GM19372 (cell line): ENCODE measurements at regions not wholly inside any gene's neighbourhood (a gene's known extent, or its start where the extent isn't known, plus 50 kb on each side); places are given as distances from the start of the nearest gene placed in this dataset.
A peak's percentile ranks its signal among the peaks of the same experiment; 100 is the strongest.

Source experiments
- ATAC-seq: cut with Tn5 transposase; IDR thresholded peaks from one replicate; pipeline ENCODE4 v1.9.1; 2021; ENCODE audit warnings: mild to moderate bottlenecking, low read depth, moderate library complexity; ENCODE audit not compliant: unreplicated experiment

DNA sequence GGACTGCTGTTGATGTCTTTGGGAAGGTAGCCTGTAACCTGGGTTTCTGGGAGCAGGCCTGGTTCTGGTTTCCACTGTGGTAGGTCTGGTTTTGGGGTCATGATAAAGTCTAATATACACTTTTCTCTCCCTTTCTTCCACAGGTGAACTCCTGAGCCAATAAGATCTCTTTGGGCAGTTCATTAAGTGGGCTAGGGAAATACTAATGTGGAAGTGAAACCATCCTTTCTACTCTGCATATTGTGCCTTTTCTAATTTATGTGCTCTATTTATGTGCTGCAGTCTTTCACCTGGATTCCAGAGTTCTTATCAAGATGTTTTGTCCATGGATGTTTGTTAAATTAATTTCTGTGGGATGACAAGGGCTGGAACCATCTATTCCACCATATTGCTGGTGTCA is 165.7 kb upstream of the PTPRK start:
- ATAC-seq = no peak

DNA sequence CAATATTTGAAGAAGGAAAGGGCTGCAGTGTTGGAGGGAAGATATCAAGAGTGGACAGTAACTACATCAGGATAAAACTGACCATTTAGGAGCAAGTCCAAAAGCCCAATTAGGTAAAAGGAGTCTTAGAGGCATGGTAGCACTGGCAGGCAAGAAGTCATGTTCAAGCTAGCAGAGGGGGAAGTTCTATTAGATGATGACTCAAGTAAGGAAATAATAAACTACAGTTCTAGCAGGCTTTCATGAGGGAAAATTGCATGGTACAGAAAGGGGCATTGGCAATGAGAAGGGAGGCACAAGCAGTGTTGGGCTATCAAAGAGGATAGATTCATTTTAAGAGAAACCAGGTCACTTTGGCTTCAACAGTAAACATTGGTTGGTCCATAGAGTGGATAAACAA is 156.1 kb upstream of the PTPRK start:
- no peak for ATAC-seq

DNA sequence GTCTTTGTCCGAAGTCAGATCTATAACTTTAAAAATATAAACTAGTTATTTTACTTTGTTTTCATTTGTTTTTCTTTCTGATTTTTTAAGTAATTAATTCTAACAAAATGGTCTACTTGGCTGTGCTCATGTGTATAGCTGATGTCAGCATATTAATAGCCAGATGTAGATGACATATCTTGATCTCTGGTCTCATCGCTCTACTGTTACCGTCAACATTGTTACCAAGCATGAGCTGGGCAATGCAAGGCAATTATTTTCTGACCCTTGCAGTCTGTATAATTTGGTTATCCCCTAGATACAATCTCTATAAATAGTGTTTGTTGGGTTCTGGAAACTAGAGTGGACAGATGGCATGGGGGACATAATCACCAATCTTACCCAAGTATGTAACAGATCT is 151.6 kb upstream of the PTPRK start:
- ATAC-seq = no peak

DNA sequence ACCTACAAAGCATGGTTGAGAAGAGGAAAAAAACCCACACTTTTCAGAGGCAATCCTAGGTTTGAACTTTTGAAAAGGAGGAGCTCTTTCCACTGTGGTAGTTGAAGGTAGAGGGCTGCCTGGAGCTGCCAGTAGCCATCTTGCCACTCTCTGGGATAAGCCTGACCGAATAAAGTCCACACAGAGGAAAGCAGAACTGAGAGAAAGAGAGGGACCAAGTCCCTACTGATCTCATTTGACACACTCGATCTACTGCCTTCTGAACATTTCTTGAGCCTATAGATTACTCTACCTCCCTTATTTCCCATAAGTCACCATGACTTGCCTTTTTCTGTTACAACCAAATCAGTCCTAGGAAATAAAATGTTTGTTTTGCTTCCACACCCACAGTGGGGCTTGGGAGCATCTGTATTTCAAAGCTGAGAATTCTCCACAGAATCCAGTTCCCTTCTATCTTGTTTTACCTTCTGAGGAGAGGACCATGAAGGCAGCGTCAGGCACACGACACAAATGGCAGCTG is 147.0 kb upstream of the PTPRK start:
- no peak for ATAC-seq

DNA sequence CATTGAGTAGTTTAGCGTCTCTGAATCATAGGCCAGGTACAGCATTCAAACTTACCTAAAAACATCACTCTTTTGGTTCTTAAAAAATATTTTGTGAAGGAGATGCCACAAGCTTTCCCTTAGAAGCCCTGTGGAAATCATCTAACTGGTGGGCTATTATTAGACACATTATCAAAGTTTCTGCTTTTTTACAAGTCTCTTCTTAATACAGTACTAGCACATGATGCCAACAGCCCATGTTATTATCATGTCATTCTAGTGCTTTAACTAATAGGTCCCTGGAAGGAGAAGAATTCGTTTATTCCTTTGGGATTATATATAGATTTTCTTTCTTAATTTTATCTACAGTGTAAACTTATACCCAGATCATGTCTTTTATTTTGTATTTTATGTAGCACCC is 146.0 kb upstream of the PTPRK start:
- ATAC-seq = no peak

DNA sequence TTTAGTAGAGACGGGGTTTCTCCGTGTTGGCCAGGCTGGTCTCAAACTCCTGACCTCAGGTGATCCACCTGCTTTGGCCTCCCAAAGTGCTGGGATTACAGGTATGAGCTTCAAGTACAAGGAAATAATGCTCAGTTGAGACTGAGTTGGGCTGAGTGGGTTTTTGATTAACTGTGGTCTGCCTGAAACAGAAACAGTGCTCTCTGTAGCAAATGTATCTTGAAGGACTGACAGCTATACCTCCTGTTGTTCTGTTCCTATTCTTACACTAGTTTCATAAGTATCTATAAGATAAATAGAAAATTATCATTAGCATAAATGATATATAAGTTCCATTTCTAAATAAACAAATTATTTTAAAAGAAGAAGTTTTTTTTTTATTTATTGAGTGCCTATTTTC is 142.8 kb upstream of the PTPRK start:
- peak; percentile 71 for ATAC-seq

DNA sequence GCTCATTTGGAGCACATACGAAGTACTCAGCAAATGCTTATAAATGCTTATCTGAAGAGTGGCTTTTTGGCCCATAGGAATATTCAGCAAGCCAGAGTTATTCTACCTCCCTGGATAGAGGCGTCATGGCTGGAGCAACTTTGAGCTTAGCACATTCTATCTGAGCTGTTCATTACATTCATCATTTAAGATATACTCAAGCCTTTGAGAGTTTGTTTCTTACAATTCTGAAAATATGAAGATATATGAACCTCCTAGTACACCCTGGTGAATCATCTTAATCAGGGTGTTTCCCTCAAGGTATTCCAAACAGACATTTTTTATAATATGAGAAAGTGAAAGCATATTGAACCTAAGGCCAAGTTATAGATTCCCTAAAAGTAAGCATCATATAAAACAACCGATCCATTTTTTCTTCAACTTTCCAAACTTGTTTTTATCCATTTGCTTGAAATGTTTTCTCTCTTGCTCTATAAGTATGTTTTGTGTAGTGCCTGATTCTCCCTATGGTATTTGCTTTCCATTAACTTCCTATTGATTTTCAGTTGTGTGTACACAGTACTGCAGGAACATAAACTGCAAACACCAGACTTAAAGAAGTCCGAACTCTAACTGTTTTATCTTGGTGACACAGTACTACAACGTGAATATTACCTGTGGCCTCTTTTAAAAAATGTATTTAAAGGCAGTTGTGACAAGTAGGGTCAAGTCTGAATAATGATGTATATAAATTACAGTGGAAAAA is 139.7 kb upstream of the PTPRK start:
- no peak for ATAC-seq

DNA sequence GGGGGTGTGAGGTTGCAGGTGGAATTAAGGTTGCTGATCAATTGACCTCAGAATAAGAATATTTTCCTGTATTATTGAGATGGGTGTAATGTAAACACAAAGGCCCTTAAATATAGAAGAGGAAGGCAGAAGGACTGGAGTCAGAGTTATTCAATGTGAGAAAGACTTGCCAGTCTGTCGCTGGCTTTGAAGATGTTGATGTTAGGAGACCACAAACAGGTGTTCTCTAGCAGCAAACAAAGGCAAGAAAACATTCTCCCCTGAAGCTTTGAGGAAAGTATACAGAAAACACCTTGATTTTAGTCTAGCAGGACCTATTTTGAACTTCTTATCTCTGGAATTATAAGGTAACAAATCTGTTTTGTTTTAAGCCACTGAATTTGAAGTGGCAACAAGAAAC is 138.9 kb upstream of the PTPRK start:
- ATAC-seq = no peak

DNA sequence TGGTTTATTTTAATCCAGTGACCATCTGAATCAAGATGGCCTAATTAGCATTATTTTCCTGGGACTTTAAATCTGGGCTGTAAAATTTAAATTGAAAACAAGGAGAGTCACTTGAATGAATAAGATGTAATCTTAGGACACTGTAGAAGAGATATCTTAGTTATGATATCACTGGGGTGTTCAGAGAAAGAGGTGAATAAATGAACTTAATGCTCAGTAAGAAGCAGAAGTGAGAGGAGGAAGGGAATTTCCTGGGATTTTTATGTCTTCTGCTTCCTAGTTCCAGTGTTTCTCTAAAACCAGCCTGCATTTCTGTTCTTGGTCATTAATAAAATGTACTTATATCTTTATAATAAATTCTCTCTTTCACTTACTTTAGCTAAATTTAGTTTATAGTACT is 136.8 kb upstream of the PTPRK start:
- no peak for ATAC-seq

DNA sequence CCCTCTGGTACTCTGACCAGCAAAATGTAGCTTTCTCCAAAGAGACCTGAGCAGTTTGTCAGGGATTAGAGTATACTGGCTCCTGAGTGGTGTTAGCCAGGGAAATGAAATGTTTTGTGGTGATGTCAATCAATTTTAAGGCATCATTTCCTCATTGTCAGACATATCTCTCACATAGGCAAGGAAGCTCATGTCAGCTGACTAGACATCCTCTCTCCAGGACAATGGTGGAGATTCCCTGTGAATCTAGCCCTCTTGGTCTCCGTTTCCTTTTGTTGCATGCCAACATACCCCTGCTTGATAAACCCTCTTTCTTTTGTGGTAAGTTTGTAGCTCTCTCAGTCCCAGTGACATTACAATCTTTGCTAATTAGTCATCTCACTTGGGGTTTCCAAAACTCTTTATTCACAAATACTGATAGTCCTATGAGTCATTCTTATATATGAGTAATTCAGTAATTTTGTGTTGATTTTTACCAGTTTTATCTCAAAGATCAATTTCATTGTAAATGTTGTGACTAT is 135.6 kb upstream of the PTPRK start:
- ATAC-seq = peak; percentile 75

DNA sequence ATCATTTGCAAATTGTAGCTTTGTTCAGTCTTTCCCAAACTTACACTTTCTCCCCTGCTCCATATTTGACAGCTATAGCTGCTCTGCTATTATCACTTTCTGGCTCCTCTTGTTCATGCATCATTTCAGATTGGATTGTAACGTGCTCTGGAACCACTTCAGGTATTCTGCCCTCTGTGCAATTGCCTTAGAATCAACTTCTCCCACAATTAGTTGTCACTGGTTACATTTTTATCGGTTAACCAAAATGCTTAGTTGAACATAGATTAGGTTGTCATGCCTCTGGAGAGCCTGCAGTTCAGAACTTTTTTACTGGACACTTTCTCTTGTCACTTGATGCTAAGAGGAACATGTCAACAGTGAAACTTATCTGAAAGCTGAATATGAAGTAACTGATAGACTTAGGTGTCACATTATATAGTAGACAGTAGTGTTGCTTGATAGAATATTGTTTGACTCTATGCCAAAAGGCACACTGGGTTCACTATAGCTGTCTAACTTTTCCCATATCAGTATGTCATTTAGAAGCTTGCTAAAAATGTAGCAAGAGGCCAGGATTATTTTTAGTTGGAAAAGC is 127.7 kb upstream of the PTPRK start:
- ATAC-seq = no peak

DNA sequence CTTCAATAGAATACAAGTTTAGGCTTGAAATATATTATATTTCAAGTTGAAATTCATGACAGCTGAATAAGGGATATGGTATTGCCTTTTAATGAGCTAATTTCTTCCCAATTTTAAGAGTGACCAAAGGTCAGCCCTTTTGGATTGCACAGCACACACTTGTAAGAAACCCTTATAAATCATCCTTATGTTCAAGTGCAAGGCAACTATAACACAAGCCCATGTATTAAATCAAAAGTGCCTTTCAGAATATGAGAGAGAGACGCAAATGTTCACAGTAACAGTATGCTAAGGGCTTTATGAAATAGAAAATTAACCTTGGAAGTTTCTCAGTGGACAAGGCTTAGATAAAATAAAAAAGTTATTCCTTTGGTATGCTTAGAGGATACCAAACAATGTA is 121.7 kb upstream of the PTPRK start:
- ATAC-seq = no peak

DNA sequence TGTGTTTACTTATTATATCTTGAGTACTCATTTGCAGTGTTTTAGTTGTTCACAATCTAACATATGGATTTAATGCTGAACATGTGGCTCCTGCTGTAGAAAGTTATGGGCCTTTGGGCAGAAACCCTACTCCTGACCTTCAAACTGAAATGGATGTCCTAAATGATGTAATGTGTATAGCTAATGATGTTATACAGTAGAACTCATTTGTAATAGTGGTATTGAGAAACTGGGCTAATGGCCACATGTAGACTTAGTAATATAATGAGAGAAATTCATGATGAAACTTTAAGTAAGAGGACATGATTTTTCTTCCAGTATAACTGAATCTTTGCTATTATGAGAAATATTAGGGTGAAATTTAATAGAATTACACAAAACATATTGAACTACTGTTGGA is 121.3 kb upstream of the PTPRK start:
- ATAC-seq = no peak

DNA sequence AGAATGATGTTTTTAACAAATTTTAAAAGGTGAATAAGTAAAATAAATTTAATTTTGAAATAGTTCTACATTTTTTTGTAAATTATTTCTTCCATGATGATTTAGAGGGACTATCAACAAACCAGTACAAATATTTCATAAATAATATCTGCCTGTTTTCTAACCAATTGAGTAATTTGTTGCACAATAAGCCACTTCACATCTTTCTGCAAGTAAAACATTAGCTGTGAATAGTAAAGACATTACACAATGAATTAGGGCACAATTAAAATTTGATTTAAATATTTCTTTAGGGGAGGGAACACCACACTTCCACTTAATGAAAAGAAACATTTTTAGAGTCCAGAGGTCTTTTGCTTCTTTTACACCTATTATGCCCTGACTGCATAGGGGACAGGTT is 118.4 kb upstream of the PTPRK start:
- no peak for ATAC-seq

DNA sequence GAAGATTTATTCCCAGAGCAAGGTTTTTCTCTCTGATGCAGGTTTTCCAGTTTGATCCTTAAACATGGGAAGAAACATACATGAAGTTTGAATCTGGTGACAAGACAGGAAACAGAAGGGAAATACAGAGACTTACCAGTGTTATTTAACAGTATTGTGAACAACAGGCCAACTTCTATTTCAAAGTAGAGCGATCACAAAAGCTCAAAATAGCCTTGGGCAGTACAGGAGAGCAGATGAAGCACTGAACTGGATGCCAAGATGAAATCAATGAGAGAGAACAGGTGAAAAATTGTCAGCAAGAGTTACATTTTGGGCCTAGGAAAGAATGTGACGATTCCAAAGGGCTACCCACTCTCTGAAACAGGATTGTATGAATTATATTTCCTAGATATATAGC is 114.8 kb upstream of the PTPRK start:
- ATAC-seq = no peak

DNA sequence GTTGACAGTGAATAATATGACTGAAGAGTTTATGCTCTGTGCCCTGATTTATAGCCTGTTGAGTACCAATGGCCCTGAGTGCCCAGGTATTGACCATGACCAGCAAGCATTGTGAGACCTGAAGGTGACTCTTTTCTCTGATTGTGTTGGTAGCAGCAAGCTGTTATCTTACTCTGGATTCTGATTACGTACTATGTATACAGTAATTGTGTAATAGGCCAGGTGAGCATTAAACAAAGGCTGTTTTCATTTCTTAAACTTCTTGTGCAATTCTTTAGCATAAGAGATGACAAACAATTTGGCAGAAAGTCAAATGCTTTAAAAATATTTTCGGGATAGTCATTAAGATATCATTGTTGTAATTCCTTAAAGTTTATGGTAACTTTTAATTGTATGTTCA is 111.7 kb upstream of the PTPRK start:
- no peak for ATAC-seq

DNA sequence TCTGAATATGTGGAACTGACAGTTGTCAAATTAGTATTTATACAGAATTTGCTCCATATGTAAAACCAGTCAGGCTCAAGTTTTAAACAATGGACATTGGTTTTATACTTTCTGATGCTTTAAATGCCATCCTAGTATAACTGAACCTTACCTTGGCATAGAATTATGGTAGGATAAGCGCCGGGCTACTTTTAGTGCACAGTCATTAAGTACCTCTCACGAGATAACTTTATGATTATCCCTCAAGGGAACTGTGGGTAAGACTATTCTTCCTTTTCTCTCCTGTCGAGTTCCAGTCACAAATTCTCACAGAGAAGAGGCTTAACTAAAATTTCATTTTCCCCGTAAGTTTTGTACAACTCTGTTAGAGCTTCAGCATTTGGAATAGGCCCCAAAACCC is 110.6 kb upstream of the PTPRK start:
- no peak for ATAC-seq

DNA sequence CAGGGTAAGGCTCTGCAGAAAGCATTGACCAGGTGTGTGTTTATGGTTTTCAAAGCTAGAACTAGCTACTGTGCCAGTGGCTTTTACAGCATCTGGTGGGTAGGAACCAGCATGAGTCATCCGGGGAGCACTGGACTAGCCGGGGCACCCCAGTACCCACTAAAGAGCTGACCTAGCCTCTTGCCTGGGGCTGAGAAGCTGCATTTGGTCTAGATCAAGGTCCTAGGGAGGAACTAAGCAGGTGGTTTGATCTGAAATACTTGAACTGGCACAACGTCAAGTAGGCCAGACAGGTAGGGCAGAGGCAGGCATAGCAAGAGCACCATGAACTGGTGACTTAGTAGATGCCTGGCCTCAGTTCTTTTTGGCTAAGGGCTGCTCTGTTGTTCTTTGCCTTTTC is 109.8 kb upstream of the PTPRK start:
- no peak for ATAC-seq

DNA sequence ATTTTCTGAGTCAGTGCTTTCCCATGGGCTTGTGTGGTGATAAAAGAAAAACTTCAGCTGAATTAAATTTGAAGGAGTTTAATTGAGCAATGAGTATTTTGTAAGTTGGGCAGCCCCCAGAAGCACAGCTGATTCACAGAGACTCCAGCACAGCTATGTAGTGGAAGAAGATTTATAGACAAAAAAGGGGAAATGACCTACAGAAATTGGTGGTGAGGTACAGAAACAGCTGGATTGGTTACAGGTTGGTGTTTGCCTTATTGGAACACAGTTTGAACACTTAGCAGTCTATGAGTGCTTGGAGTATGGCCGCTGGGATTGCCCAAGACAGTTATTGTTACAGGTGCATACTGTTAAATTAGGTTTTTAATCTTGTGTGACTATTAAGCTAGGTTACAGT is 96.9 kb upstream of the PTPRK start:
- ATAC-seq = no peak

DNA sequence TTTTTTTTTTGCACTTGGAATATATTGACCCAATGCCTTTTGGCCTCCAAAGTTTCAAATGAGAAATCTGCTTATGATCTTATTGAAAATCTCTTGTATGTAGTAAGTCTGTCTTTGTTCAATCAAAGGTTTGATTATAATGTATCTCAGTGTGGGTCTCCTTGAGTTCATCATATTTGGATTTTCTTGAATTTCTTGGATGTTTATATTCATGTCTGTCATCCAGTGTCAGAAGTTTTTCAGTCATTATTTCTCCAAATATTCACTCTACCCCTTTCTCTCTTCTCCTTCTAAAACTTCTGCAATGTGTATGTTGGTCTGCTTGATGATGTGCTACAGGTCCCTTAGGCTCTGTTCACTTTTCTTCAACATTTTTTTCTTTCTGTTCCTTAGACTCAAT is 95.9 kb upstream of the PTPRK start:
- no peak for ATAC-seq

DNA sequence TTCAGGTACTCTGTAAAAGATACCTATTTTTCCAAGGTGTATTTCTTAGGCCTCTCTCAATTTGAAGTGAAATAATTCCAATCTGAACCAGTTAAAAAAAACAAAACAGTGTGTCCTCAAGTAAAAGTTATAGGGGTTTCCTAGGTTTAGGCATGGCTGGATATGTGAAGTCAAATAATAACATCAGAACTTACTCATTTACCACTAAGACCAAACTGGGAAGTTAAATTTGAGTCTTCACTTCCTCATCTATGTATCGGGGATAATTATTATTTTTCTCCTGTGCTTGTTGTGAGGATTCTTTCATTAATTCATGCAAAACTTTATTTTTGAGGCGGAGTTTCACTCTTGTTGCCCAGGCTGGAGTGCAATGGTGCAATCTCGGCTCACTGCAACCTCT is 86.2 kb upstream of the PTPRK start:
- ATAC-seq = no peak

DNA sequence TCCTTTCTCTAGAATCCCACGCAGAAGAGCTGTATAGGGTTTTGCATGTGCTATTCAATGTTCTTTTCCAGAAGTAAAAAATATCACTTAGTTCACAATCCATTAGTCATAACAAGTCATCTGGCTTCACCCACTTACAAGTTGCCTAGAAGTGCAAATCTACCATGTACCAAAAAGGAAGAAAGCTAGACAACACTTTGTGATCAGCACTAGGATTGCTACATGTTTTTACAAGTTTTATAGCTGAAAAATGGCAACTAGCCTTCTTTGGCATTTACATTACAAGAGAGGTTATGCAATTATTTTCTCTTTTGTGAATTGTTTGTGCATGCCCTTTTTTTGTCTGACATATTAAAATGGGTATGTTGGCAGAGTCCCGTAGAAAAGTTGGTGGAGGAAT is 85.6 kb upstream of the PTPRK start:
- no peak for ATAC-seq
